HepG2 (cell line): ENCODE measurements at regions not wholly inside any gene's neighbourhood (a gene's known extent, or its start where the extent isn't known, plus 50 kb on each side); places are given as distances from the start of the nearest gene placed in this dataset.

Source experiments
- EZH2 ChIP-seq: conservative IDR thresholded peaks from 2 replicates; pipeline ENCODE4 v1.6.1; 2012; ENCODE audit warnings: mild to moderate bottlenecking, low read depth, low read length, moderate library complexity
- ZNF564 ChIP-seq: sonication (generic); formaldehyde crosslinking; IDR thresholded peaks from 2 replicates; pipeline ENCODE4 v1.8.1; 2023; ENCODE audit warnings: mild to moderate bottlenecking, missing genetic modification reagents
- TF ChIP-seq, protein P1 (sequence below): sonication (generic); formaldehyde crosslinking; IDR thresholded peaks from 2 replicates; pipeline ENCODE4 v1.5.0; 2020; ENCODE audit warnings: mild to moderate bottlenecking, missing genetic modification reagents, moderate library complexity

DNA sequence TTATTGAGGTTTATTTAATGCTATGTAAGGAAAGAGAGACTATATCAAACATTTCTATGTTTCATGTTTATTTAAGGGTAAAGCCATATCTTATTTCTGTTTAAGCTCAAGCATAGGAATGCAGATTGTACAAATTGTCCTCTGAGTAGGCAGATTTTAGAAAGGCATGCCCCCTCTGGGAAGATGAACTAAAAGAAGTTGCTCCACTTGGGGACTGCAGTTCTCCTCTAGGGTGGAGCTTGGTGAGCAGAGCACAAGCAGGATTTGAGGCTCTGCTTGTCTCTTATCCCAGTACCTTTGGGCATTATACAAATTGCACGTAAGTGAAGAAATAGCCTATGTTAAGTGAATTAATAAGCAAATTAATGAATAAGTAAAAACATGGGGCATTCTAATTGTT lies 96.2 kb upstream of the PDE3A start:
- TF ChIP-seq, protein P1, sequence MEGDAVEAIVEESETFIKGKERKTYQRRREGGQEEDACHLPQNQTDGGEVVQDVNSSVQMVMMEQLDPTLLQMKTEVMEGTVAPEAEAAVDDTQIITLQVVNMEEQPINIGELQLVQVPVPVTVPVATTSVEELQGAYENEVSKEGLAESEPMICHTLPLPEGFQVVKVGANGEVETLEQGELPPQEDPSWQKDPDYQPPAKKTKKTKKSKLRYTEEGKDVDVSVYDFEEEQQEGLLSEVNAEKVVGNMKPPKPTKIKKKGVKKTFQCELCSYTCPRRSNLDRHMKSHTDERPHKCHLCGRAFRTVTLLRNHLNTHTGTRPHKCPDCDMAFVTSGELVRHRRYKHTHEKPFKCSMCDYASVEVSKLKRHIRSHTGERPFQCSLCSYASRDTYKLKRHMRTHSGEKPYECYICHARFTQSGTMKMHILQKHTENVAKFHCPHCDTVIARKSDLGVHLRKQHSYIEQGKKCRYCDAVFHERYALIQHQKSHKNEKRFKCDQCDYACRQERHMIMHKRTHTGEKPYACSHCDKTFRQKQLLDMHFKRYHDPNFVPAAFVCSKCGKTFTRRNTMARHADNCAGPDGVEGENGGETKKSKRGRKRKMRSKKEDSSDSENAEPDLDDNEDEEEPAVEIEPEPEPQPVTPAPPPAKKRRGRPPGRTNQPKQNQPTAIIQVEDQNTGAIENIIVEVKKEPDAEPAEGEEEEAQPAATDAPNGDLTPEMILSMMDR = no peak
- TF ChIP-seq EZH2 (no peak), ZNF564 (no peak)
